H1 (cell line): ENCODE measurements at regions not wholly inside any gene's neighbourhood (a gene's known extent, or its start where the extent isn't known, plus 50 kb on each side); places are given as distances from the start of the nearest gene placed in this dataset.

ENCODE experiments used
- CTCF ChIA-PET: fragments of 300-600 bp; sonication (Branson Sonifier 250); formaldehyde crosslinking; loops from one replicate; lab custom pipeline; 2021; ENCODE audit not compliant: partially characterized antibody; lab: Charles Lee
- POLR2A ChIA-PET: fragments of 300-600 bp; sonication (Branson Sonifier 250); formaldehyde crosslinking; loops from one replicate; lab custom pipeline; 2021; ENCODE audit warnings: inconsistent platforms; ENCODE audit not compliant: partially characterized antibody; lab: Charles Lee
- DNase-seq, 2 experiments: peaks; one replicate each; pipeline versions ENCODE4 v3.0.0 to v3.0.0-alpha.2; 2010 to 2022; ENCODE audit warnings: low spot score in 2 of 2, low read depth in 1 of 2, mixed read lengths in 1 of 2
- FAIRE-seq: peaks from 2 replicates; lab custom pipeline; 2011; peaks lifted over from hg19 to GRCh38; lab: Jason Lieb, UNC
- H2AFZ ChIP-seq: 2 replicates; pipeline ENCODE4 v1.8.1; 2012; ENCODE audit warnings: low read length, inconsistent platforms
- H2AK5ac ChIP-seq: 2 replicates; pipeline ENCODE4 v1.6.1; 2013; ENCODE audit warnings: low read depth, low read length
- H2BK120ac ChIP-seq: replicated peaks from 2 replicates; pipeline ENCODE3; 2013; ENCODE audit warnings: low read depth, low read length, inconsistent platforms
- H2BK12ac ChIP-seq: 2 replicates; pipeline ENCODE4 v1.6.1; 2013; ENCODE audit warnings: low read depth, low read length
- H2BK15ac ChIP-seq: 2 replicates; pipeline ENCODE4 v1.6.1; 2013; ENCODE audit warnings: low read length
- H2BK20ac ChIP-seq: 2 replicates; pipeline ENCODE4 v1.6.1; 2013; ENCODE audit warnings: low read length
- H2BK5ac ChIP-seq: 2 replicates; pipeline ENCODE4 v1.6.1; 2013; ENCODE audit warnings: low read depth, low read length
- H3K14ac ChIP-seq: 2 replicates; pipeline ENCODE4 v1.6.1; 2013; ENCODE audit warnings: inconsistent platforms; ENCODE audit not compliant: insufficient read length
- H3K18ac ChIP-seq: 2 replicates; pipeline ENCODE4 v1.6.1; 2013; ENCODE audit warnings: low read length; ENCODE audit errors: extremely low read depth
- H3K23ac ChIP-seq: 2 replicates; pipeline ENCODE4 v1.6.1; 2013; ENCODE audit warnings: inconsistent platforms; ENCODE audit not compliant: insufficient read length
- H3K23me2 ChIP-seq: 2 replicates; pipeline ENCODE4 v1.6.1; 2013; ENCODE audit warnings: low read depth, low read length
- H3K27ac ChIP-seq: 2 replicates; pipeline ENCODE4 v1.6.1; 2011; ENCODE audit warnings: low read depth, low read length, inconsistent platforms
- H3K27me3 ChIP-seq, 4 experiments: replicated peaks in 1 of 4; 1 replicate in 1 of 4; 2 replicates in 3 of 4; pipeline versions ENCODE4 v1.6.1 to v1.8.1; 2011 to 2013; ENCODE audit warnings: low read length in 3 of 4, mild to moderate bottlenecking in 3 of 4, inconsistent platforms in 2 of 4, mixed read lengths in 2 of 4, moderate library complexity in 1 of 4; ENCODE audit not compliant: control insufficient read depth in 3 of 4, insufficient read depth in 3 of 4; ENCODE audit errors: extremely low read depth in 1 of 4
- H3K36me3 ChIP-seq, 4 experiments: 2 replicates each; pipeline versions ENCODE4 v1.6.1 to v1.8.1; 2011 to 2013; ENCODE audit warnings: mild to moderate bottlenecking in 4 of 4, low read length in 3 of 4, moderate library complexity in 2 of 4, control low read depth in 1 of 4, inconsistent platforms in 1 of 4; ENCODE audit not compliant: insufficient read depth in 4 of 4, control insufficient read depth in 2 of 4
- H3K4ac ChIP-seq: replicated peaks from 2 replicates; pipeline ENCODE3; 2013; ENCODE audit warnings: low read length, low read depth, mixed read lengths, inconsistent platforms; ENCODE audit not compliant: insufficient read length
- H3K4me1 ChIP-seq, 4 experiments: replicated peaks in 1 of 4; 1 replicate in 1 of 4; 2 replicates in 3 of 4; pipeline versions ENCODE4 v1.6.1 to v1.8.1; 2011 to 2013; ENCODE audit warnings: low read length in 3 of 4, inconsistent platforms in 2 of 4, mixed read lengths in 1 of 4; ENCODE audit not compliant: insufficient read depth in 4 of 4, control insufficient read depth in 3 of 4
- H3K4me2 ChIP-seq, 2 experiments: 2 replicates each; pipeline versions ENCODE4 v1.6.1 to v1.8.1; 2011 to 2013; ENCODE audit warnings: low read depth in 2 of 2, low read length in 2 of 2, control low read depth in 1 of 2, inconsistent platforms in 1 of 2, mild to moderate bottlenecking in 1 of 2; ENCODE audit not compliant: insufficient read depth in 1 of 2
- H3K4me3 ChIP-seq, 4 experiments: fragments of 200-600, 300-600 bp in 1 of 4; sonication (generic), shearing (Covaris generic), sonication (Bioruptor Twin) in 1 of 4; 2 replicates each; pipeline versions ENCODE4 v1.5.1 to v1.8.1; 2011 to 2016; ENCODE audit warnings: low read length in 4 of 4, low read depth in 3 of 4, control low read depth in 2 of 4, inconsistent platforms in 2 of 4, mild to moderate bottlenecking in 2 of 4, mixed read lengths in 1 of 4, moderate library complexity in 1 of 4; ENCODE audit not compliant: insufficient read depth in 2 of 4; ENCODE audit errors: extremely low read depth in 1 of 4
- H3K56ac ChIP-seq: replicated peaks from 2 replicates; pipeline ENCODE3; 2013; ENCODE audit warnings: low read depth, mild to moderate bottlenecking, mixed read lengths, low read length, inconsistent platforms; ENCODE audit not compliant: insufficient read length
- H3K79me1 ChIP-seq: 2 replicates; pipeline ENCODE4 v1.6.1; 2013; ENCODE audit warnings: low read depth, low read length, control low read depth
- H3K79me2 ChIP-seq, 2 experiments: 2 replicates each; pipeline versions ENCODE4 v1.6.1 to v1.8.1; 2012 to 2013; ENCODE audit warnings: low read length in 2 of 2, mild to moderate bottlenecking in 2 of 2, inconsistent platforms in 1 of 2; ENCODE audit not compliant: insufficient read depth in 2 of 2, control insufficient read depth in 1 of 2
- H3K9ac ChIP-seq, 4 experiments: replicated peaks in 1 of 4; 1 replicate in 1 of 4; 2 replicates in 3 of 4; pipeline versions ENCODE4 v1.6.1 to v1.8.1; 2011 to 2013; ENCODE audit warnings: low read depth in 3 of 4, low read length in 3 of 4, control low read depth in 2 of 4, mild to moderate bottlenecking in 2 of 4, moderate library complexity in 2 of 4, inconsistent platforms in 1 of 4; ENCODE audit errors: extremely low read depth in 1 of 4
- H3K9me3 ChIP-seq, 2 experiments: 2 replicates each; pipeline versions ENCODE4 v1.6.1 to v1.8.1; 2012 to 2013; ENCODE audit warnings: mild to moderate bottlenecking in 2 of 2, moderate library complexity in 2 of 2, control low read depth in 1 of 2, inconsistent platforms in 1 of 2, low read depth in 1 of 2, low read length in 1 of 2, mixed read lengths in 1 of 2; ENCODE audit not compliant: insufficient read depth in 2 of 2
- H4K20me1 ChIP-seq, 2 experiments: replicated peaks in 1 of 2; 2 replicates each; pipeline versions ENCODE3 to v1.8.1; 2011 to 2013; ENCODE audit warnings: inconsistent platforms in 2 of 2, low read length in 2 of 2, mild to moderate bottlenecking in 1 of 2; ENCODE audit not compliant: insufficient read depth in 2 of 2, control insufficient read depth in 1 of 2
- H4K5ac ChIP-seq: 2 replicates; pipeline ENCODE4 v1.6.1; 2013; ENCODE audit warnings: low read length, low read depth, mixed read lengths, inconsistent platforms; ENCODE audit not compliant: insufficient read length
- H4K8ac ChIP-seq: 2 replicates; pipeline ENCODE4 v1.8.0; 2013; ENCODE audit warnings: mild to moderate bottlenecking, moderate library complexity, low read length, inconsistent platforms; ENCODE audit not compliant: insufficient read depth; ENCODE audit errors: extremely low read depth
- H4K91ac ChIP-seq: replicated peaks from 2 replicates; pipeline ENCODE3; 2013; ENCODE audit warnings: low read length, mixed read lengths, inconsistent platforms; ENCODE audit not compliant: insufficient read length
- ASH2L ChIP-seq: fragments of 200-600, 300-600 bp; sonication (generic); IDR thresholded peaks from one replicate; pipeline ENCODE4 v1.7.1; 2017; ENCODE audit warnings: low read length
- CBX5 ChIP-seq: fragments of 300-800, 300-1000 bp; sonication (generic); IDR thresholded peaks from 2 replicates; pipeline ENCODE4 v1.7.1; 2016; ENCODE audit warnings: antibody characterized with exemption, low read length, low read depth
- HDAC2 ChIP-seq, 2 experiments: fragments of 300-600 bp in 1 of 2; sonication (generic) in 1 of 2; IDR thresholded peaks; 2 replicates each; pipeline ENCODE4 v1.6.1; 2011 to 2012; ENCODE audit warnings: low read depth in 2 of 2, low read length in 2 of 2, mild to moderate bottlenecking in 2 of 2, moderate library complexity in 2 of 2, borderline replicate concordance in 1 of 2, inconsistent platforms in 1 of 2
- KDM1A ChIP-seq: fragments of 200-600, 300-600 bp; sonication (generic); IDR thresholded peaks from 2 replicates; pipeline ENCODE4 v1.7.1; 2016; ENCODE audit warnings: mild to moderate bottlenecking, low read length, borderline replicate concordance
- NRF1 ChIP-seq: IDR thresholded peaks from 2 replicates; pipeline ENCODE4 v1.6.1; 2011; ENCODE audit warnings: mild to moderate bottlenecking, low read depth, low read length, improper control_type of control experiment
- SIN3A ChIP-seq, 2 experiments: IDR thresholded peaks in 1 of 2; conservative IDR thresholded peaks in 1 of 2; 2 replicates each; pipeline ENCODE4 v1.6.1; 2011 to 2012; ENCODE audit warnings: low read length in 2 of 2, improper control_type of control experiment in 1 of 2, low read depth in 1 of 2, mild to moderate bottlenecking in 1 of 2
- YY1 ChIP-seq: IDR thresholded peaks from 2 replicates; pipeline ENCODE4 v1.6.1; 2011; ENCODE audit warnings: low read depth, mild to moderate bottlenecking, low read length
- WGBS, 2 experiments: shearing (Covaris generic) in 1 of 2; methylation state at CpG; one replicate each; pipeline versions ENCODE4 v1.1.6 to v1.1.7; 2013 to 2015; ENCODE audit warnings: low lambda C conversion rate in 2 of 2, mixed read lengths in 2 of 2, inconsistent platforms in 1 of 2, low coverage in 1 of 2, missing lambda C conversion rate in 1 of 2; ENCODE audit not compliant: insufficient replicate concordance in 2 of 2, insufficient coverage in 1 of 2, insufficient read length in 1 of 2; ENCODE audit errors: extremely low coverage in 1 of 2, missing lambda C conversion rate in 1 of 2; 5-methylcytosine and 5-hydroxymethylcytosine counted together
- TF ChIP-seq, protein P1 (sequence below): IDR thresholded peaks from 2 replicates; pipeline ENCODE4 v1.6.1; 2011; ENCODE audit warnings: low read length, improper control_type of control experiment
- TF ChIP-seq, protein P2 (sequence below): IDR thresholded peaks from 2 replicates; pipeline ENCODE4 v1.6.1; 2012; ENCODE audit warnings: inconsistent platforms
- TF ChIP-seq, protein P3 (sequence below): IDR thresholded peaks from 2 replicates; pipeline ENCODE4 v1.6.1; 2011; ENCODE audit warnings: low read depth, mild to moderate bottlenecking, low read length; ENCODE audit not compliant: insufficient read depth

DNA sequence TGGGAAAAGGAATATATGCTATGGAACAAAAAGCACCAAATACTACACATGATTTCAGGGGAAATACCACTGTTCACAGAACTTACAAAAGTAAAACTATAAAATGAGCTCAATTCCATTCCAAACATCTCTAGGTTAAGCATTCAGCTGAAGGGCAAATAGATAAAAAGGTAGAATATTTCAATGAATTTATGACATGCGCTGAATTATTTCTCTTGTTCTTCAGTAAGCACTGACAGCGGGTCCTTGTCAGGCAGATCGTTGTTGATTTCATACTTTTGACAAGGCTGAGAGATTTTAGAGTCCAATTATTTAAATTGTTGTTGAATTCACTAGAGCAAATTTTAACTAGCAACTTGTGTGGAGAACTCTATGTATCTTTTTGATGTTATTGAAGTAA, 449.6 kb downstream of the GUCY1A2 start:
- ChIA-PET POLR2A (no interaction called here), CTCF (no interaction called here)
- H3K79me1 ChIP-seq = no peaks in the 10 kb centered on the region
- H3K23me2 ChIP-seq = no peaks in the 10 kb centered on the region
- no peak overlapping the region for H3K27ac ChIP-seq
- H3K36me3 ChIP-seq = no peaks in the 10 kb centered on the region
- 82% methylated on average over 3 of the region's 3 CpGs; no CpG with 5 or more reads in 1 of the 2 experiments for WGBS, 2 experiments
- H2BK12ac ChIP-seq = no peak overlapping the region
- no peak overlapping the region for H2AK5ac ChIP-seq
- H3K18ac ChIP-seq = no peak overlapping the region
- H4K8ac ChIP-seq = no peak overlapping the region
- no peak overlapping the region for H3K4me2 ChIP-seq
- no peak for FAIRE-seq
- DNase-seq = no peak
- no peak overlapping the region for H2BK20ac ChIP-seq
- no peak overlapping the region for H3K9ac ChIP-seq
- no peak overlapping the region for H4K5ac ChIP-seq
- H4K91ac ChIP-seq = no peak overlapping the region
- no peaks in the 10 kb centered on the region for H3K27me3 ChIP-seq
- H3K4me1 ChIP-seq = no peaks in the 10 kb centered on the region
- H3K9me3 ChIP-seq = no peaks in the 10 kb centered on the region
- no peak overlapping the region for H2BK15ac ChIP-seq
- H3K4ac ChIP-seq = no peak overlapping the region
- no peaks in the 10 kb centered on the region for H4K20me1 ChIP-seq
- TF ChIP-seq, protein P1, sequence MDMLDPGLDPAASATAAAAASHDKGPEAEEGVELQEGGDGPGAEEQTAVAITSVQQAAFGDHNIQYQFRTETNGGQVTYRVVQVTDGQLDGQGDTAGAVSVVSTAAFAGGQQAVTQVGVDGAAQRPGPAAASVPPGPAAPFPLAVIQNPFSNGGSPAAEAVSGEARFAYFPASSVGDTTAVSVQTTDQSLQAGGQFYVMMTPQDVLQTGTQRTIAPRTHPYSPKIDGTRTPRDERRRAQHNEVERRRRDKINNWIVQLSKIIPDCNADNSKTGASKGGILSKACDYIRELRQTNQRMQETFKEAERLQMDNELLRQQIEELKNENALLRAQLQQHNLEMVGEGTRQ = no peak
- TF ChIP-seq ASH2L = no peak
- TF ChIP-seq HDAC2 (IDR thresholded peaks at IDR 0.05; ENCODE audit: borderline replicate concordance in 1 of 2, low read depth in 2 of 2, low read length in 2 of 2) = no peak
- TF ChIP-seq CBX5 = no peak
- TF ChIP-seq KDM1A = no peak
- no peak for TF ChIP-seq NRF1
- TF ChIP-seq SIN3A (conservative IDR thresholded peaks at IDR 0.05 in 1 of 2, IDR thresholded peaks at IDR 0.05 in 1 of 2; ENCODE audit: low read depth in 1 of 2, low read length in 2 of 2) = no peak
- TF ChIP-seq, protein P2, sequence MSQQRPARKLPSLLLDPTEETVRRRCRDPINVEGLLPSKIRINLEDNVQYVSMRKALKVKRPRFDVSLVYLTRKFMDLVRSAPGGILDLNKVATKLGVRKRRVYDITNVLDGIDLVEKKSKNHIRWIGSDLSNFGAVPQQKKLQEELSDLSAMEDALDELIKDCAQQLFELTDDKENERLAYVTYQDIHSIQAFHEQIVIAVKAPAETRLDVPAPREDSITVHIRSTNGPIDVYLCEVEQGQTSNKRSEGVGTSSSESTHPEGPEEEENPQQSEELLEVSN = no peak
- TF ChIP-seq, protein P3, sequence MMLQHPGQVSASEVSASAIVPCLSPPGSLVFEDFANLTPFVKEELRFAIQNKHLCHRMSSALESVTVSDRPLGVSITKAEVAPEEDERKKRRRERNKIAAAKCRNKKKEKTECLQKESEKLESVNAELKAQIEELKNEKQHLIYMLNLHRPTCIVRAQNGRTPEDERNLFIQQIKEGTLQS = no peak
- no peak for TF ChIP-seq YY1
- H2AFZ ChIP-seq = no peak overlapping the region
- no peak overlapping the region for H3K56ac ChIP-seq
- H3K79me2 ChIP-seq = no peaks in the 10 kb centered on the region
- H3K23ac ChIP-seq = no peak overlapping the region
- no peak overlapping the region for H3K4me3 ChIP-seq
- no peak overlapping the region for H2BK5ac ChIP-seq
- no peak overlapping the region for H3K14ac ChIP-seq
- no peak overlapping the region for H2BK120ac ChIP-seq
